ENCODE measurements at regions not wholly inside any gene's neighbourhood (a gene's known extent, or its start where the extent isn't known, plus 50 kb on each side); places are given as distances from the start of the nearest gene placed in this dataset.

GRCh38 chr14:104428860-104429259 is 150.7 kb upstream of the C14orf180 start:
- no peak overlapping the region for H3K4me3 ChIP-seq (replicated peaks; ENCODE audit: low read depth, low read length)
- TF ChIP-seq CTCF (IDR thresholded peaks at IDR 0.05; ENCODE audit: low read depth, low read length, missing control alignments): no peak
- no peak for DNase-seq (ENCODE audit: extremely low read depth, low read depth)

- TF ChIP-seq CTCF (IDR thresholded peaks at IDR 0.05; ENCODE audit: low read depth, low read length, missing control alignments): no peak
- DNase-seq (ENCODE audit: extremely low read depth, low read depth): no peak
- H3K4me3 ChIP-seq (replicated peaks; ENCODE audit: low read depth, low read length): no peak overlapping the region
These were observed 150.2 kb upstream of the C14orf180 start for GRCh38 chr14:104429291-104429861.

GRCh38 chr14:104431351-104431928 is 148.1 kb upstream of the C14orf180 start:
- H3K4me3 ChIP-seq (replicated peaks; ENCODE audit: low read depth, low read length): no peak overlapping the region
- DNase-seq (ENCODE audit: extremely low read depth, low read depth): no peak
- TF ChIP-seq CTCF (IDR thresholded peaks at IDR 0.05; ENCODE audit: low read depth, low read length, missing control alignments): no peak

GRCh38 chr14:104431929-104432541 is 147.5 kb upstream of the C14orf180 start:
- TF ChIP-seq CTCF (IDR thresholded peaks at IDR 0.05; ENCODE audit: low read depth, low read length, missing control alignments): no peak
- no peak overlapping the region for H3K4me3 ChIP-seq (replicated peaks; ENCODE audit: low read depth, low read length)
- no peak for DNase-seq (ENCODE audit: extremely low read depth, low read depth)

- DNase-seq (ENCODE audit: extremely low read depth, low read depth): no peak
- TF ChIP-seq CTCF (IDR thresholded peaks at IDR 0.05; ENCODE audit: low read depth, low read length, missing control alignments): no peak
- H3K4me3 ChIP-seq (replicated peaks; ENCODE audit: low read depth, low read length): no peak overlapping the region
These were observed 146.8 kb upstream of the C14orf180 start for GRCh38 chr14:104432611-104433231.

GRCh38 chr14:104433401-104434213 is 146.0 kb upstream of the C14orf180 start:
- no peak for TF ChIP-seq CTCF (IDR thresholded peaks at IDR 0.05; ENCODE audit: low read depth, low read length, missing control alignments)
- DNase-seq (ENCODE audit: extremely low read depth, low read depth): no peak
- H3K4me3 ChIP-seq (replicated peaks; ENCODE audit: low read depth, low read length): no peak overlapping the region
